HG02571 (cell line): ENCODE measurements at regions not wholly inside any gene's neighbourhood (a gene's known extent, or its start where the extent isn't known, plus 50 kb on each side); places are given as distances from the start of the nearest gene placed in this dataset.

Experiments used
- ATAC-seq: cut with Tn5 transposase; IDR thresholded peaks from one replicate; pipeline ENCODE4 v1.9.1; 2021; ENCODE audit warnings: mild to moderate bottlenecking, moderate library complexity; ENCODE audit not compliant: unreplicated experiment

GRCh38 chr13:21757763-21758162, 86.9 kb downstream of the FGF9 start:
- no peak for ATAC-seq

- ATAC-seq = no peak
These were observed 87.6 kb downstream of the FGF9 start for GRCh38 chr13:21758441-21758840.

DNA sequence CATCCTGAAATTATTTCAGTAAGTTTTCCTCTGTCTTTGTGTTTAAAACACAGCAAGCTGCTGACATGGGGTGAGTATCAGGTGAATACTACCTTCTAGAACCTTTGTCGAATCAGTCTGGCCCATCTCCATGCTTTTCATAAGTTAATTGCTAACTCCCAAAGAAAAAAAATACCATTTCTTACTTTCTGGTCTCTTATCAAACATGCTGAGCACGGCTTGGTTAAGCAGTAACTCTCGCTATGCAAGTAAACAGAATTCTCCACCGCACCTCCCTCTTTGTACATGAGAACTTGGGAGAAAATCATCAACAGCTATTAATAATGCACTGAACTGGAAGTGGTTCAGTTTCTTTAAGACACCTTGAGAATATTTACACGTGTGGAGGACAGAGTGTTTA, 88.6 kb downstream of the FGF9 start:
- ATAC-seq = no peak

DNA sequence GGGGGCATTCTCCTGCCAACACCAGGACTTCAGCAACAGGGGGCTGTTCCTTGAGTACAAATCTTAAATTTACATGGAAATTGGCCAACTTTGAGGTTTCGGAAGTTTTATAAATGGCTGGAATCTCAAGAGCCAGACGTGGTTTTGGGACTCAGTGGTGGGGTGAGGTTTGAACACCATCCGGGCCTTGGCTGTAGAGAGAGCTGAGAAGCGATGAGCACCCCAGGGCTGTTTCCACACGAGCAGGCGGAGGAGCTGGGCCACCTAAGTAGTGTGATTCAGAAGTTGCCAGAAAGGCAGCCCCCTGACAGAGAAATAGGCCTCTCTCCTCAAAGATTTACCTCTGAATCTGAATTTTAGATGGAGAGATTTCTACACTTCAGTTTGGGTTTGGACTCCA, 89.0 kb downstream of the FGF9 start:
- ATAC-seq = no peak

- ATAC-seq = no peak
These were observed 90.9 kb downstream of the FGF9 start for GRCh38 chr13:21761770-21762169.

- ATAC-seq = no peak
These were observed 91.6 kb downstream of the FGF9 start for GRCh38 chr13:21762512-21762911.

DNA sequence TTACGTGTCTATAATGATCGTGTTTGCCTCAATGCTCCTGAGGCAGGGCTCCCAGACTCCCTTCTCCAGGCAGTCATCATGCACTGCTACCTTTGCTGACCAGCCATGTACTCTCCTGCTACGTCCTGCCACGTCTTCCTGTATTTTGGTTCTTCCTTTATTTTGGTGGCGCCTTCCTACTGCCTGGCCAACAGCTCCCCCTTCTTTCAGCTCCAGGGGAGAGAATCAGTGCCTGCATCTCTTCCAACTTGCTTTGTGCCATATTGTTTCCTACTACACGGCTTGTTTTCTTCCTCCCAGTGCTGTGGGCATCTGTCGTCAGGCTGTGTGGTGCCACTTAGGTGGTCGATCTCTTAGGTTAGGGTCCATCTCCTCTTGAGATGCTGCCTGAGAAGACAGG, 96.2 kb downstream of the FGF9 start:
- no peak for ATAC-seq

- no peak for ATAC-seq
These were observed 100.2 kb downstream of the FGF9 start for GRCh38 chr13:21771075-21771474.

DNA sequence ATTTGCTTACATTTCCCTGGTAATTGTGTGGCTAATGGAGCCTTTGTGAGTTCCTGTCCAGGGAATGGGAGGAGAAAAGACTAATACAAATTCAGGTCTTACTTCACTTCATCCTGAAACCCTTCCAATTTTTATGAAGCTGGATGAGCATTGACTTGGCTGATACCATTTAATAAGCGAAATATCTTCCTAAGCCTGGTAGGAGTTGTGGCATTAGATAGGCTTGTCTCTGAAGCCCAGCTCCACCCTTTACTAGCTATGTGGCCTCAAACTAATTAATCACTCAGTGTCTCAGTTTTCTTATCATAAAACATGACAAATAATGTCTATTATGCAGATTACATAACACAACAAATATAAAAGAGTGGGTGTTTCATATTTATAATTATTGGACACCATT, 106.3 kb downstream of the FGF9 start:
- no peak for ATAC-seq

- ATAC-seq = no peak
These were observed 106.9 kb downstream of the FGF9 start for GRCh38 chr13:21777813-21778212.

DNA sequence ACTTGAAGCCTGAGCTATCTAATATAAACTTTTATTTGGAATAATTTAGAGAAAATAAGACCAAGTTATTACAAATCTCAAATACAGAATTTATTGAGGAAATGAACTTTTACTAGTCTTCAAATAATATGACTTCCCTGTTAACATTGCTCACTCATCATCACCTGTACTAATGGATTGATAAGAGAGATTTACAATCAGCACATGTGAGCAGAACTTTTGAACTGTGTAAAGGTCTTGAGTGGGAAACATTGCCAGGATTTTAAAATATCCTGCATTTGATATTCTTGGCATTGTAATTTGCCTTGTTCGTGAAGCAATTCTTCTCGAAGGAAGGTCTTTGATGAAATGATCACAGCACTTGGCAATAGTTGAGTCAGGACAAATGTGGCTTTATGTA, 111.9 kb downstream of the FGF9 start:
- no peak for ATAC-seq

DNA sequence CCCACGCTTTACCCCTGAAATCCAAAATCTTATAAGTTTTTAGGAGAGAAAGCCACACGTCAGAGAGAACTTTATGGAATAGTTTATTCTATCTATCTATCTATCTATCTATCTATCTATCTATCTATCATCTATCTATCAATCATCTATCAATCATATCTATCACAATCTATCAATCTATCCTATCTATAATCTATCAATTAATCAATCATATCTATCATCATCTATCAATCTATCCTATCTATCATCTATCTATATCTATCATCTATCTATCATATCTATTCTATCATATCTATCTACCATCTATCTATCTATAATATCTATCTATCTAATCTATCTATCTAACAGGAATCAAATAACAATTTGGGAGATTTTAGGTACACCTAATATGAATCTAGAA, 115.1 kb downstream of the FGF9 start:
- no peak for ATAC-seq

- ATAC-seq = no peak
These were observed 125.2 kb downstream of the FGF9 start for GRCh38 chr13:21796066-21796465.

DNA sequence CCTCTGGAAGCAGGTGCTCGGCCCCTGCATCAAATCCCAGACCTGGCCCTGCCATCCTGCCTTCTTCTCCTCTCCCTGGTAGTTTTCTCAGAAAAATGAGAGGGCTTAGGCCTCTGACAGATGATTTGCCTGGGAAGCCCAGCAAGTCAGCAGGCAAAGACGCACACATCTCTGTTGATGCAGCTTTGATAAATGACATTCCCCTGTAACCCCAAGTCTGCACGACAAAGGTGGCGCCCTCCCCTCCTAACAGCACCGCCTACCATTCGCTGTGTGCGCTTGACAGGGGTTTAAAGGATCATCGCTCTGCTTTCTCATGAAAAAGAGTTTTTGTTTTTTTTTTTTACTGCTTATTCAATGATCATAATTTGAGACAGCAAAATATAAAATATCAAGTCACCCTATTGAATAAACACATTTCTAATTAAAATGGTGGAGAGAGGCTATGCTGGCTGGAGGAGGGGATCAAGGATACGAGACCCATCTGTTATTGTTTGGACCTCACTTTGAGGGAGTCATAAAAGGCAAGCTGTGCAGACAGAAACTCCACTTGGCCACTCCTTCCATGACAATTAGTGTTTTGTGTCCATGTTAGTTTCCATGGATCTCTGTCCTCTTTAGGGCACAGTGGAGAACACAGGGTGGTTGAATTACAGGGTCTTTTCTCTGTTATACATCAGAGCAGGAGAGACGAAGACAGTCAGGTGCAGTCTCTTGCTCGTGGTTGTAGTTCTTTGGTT, 126.1 kb downstream of the FGF9 start:
- ATAC-seq = no peak

- no peak for ATAC-seq
These were observed 126.9 kb downstream of the FGF9 start for GRCh38 chr13:21797736-21798135.

GRCh38 chr13:21798181-21798580, 127.3 kb downstream of the FGF9 start:
- ATAC-seq = no peak

- no peak for ATAC-seq
These were observed 128.8 kb downstream of the FGF9 start for GRCh38 chr13:21799671-21800070.

DNA sequence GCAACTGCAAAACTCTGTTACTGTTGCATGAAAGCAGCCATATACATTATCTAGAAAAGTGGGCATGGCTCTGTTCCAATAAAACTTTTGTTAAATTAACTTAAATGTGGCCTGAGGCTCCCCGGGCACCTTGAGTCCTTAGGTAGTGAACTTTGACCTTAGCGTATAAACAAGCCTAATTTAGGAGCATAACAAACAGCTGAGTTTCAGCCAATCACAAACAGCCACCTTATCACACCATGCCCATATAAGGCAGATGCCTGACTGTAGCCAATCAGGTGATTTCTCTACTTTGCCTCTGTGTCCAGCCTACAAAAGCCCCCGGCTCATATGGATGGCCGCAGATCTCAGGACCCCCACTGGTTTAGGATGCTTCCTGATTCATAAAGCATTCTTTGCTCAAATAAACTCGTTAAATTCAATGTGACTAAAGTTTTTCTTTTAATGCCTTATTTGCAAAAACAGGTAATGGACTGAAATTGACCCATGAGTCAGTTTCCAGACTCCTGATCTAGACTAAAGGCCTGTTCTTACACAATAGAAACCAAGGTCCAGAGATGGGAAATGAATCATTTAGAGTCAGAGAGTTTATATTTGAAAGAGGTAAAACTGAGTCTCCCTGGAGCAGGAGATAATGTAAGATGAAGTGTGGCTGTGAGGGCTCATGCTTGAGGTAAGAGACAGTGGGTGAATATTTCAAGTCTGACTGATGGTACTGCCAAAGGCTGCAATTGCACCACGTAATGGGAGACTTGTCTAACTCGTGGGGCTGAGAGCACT, 130.2 kb downstream of the FGF9 start:
- no peak for ATAC-seq

DNA sequence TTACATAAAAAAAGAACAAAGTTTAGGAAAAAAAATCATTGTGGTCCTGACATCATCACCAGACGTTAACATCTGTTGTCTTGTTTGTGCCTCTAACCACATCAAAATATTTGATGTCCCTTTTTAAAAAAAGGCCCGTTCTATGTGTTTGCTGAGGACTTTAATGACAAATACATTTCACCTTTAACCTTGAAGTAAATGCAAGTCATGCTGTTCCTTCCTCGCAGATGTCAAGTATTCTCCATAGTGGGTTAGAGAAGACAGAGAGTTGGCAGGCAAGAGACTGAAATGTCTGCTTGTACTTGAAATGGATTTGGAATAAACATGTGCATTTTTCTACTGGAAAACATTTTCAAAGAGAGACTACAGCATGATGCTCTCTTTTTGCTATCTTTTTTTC, 134.9 kb downstream of the FGF9 start:
- no peak for ATAC-seq

DNA sequence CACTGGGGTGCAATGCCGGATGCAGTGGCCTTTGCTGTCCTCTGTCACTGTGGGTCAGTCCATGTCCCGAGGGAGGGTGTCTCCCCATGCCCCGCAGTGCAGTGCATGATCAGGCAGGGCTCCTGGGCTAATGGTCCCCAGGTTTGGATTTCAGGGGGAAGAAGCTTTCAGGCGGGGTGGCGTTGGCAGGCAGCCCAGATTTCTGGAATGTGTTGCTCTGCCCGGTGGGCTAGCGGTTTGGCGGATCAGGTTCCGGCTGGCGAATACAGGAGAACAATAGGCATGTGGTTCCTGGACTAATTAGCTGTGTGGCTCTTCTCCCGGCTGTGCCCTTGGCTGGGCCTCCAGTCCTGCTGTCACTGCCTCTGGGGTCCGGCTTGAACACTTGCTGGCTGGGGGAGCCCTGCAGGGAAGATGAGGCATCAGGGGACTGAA, 141.3 kb downstream of the FGF9 start:
- no peak for ATAC-seq

GRCh38 chr13:21813110-21813509, 142.2 kb downstream of the FGF9 start:
- no peak for ATAC-seq

DNA sequence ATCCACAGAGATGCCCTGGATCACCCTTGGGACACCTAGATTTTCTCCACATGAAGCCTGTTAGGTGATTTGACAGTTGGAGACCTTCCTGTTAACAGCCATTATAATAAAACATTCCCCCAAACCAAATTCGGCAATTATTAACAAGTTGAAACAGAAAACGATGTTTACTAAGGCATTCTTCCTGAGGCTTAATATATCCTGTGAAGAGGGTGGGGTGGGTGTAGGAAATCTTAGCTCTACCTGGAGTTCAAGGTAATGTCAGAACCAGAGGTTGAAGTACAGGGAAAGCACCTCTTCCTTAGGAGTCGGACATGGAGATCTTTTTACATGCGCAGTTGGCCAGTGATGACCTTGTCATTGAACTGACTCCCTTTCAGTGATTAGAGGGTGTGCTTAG, 143.0 kb downstream of the FGF9 start:
- ATAC-seq = no peak
